ENCODE measurements at regions not wholly inside any gene's neighbourhood (a gene's known extent, or its start where the extent isn't known, plus 50 kb on each side); places are given as distances from the start of the nearest gene placed in this dataset.

DNA sequence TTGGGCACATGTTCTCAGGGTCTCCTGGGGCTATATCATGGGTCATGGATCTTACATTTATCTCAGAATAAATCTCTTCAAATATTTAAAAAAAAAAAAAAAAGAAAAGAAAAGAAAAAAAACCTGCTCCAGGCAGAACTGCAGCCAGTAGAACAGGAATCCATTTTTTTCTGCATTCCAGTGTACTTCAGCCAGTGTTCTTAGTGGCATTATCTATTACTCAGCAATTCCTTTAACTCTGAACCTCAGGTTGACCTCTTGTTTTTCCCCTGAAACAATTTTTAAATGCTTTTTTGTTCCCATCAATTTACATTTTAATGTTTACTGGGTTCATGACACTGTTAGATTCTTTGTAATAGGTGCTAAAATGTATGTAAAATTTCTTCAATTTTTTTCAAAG lies 66.7 kb upstream of the STXBP6 start:
- TF ChIP-seq, protein P1, sequence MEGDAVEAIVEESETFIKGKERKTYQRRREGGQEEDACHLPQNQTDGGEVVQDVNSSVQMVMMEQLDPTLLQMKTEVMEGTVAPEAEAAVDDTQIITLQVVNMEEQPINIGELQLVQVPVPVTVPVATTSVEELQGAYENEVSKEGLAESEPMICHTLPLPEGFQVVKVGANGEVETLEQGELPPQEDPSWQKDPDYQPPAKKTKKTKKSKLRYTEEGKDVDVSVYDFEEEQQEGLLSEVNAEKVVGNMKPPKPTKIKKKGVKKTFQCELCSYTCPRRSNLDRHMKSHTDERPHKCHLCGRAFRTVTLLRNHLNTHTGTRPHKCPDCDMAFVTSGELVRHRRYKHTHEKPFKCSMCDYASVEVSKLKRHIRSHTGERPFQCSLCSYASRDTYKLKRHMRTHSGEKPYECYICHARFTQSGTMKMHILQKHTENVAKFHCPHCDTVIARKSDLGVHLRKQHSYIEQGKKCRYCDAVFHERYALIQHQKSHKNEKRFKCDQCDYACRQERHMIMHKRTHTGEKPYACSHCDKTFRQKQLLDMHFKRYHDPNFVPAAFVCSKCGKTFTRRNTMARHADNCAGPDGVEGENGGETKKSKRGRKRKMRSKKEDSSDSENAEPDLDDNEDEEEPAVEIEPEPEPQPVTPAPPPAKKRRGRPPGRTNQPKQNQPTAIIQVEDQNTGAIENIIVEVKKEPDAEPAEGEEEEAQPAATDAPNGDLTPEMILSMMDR (IDR thresholded peaks at IDR 0.05; ENCODE audit: insufficient read depth, low read depth, low read length) = no peak
- TF ChIP-seq EZH2 (IDR thresholded peaks at IDR 0.05; ENCODE audit: insufficient read depth, low read length) = no peak

Measured in astrocyte (in vitro differentiated cells and primary cell).